ENCODE measurements at regions not wholly inside any gene's neighbourhood (a gene's known extent, or its start where the extent isn't known, plus 50 kb on each side); places are given as distances from the start of the nearest gene placed in this dataset.

DNA sequence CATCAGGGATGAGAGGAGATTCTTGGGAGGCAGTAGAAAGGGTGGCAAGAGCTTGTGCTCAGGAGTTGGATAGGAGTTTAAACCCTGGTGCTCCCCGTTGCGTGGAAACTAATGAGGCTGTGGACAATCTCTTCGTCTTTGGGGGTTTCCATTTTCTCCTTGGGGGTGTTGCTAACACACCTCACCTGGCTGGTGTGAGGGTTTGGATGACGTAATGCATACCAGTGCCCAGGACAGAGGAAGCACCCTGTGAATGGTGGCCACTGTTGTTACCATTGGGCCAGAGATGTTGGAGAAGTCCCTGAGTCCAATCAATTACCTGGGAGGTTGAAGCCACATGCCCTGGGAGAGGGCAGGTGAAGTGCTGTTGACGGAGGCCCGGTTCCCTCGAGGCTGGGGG is 146.5 kb downstream of the URI1 start:
- no TSS peak for BruUV-seq (replicated peaks)
- H3K9me1 ChIP-seq (ENCODE audit: control insufficient read depth, insufficient read depth, low read length): no peaks in the 10 kb centered on the region
- ChIA-PET POLR2A (no interaction called here), CTCF (ENCODE audit: low intra/inter-chr PET ratio) (no interaction called here)
- H3K36me3 ChIP-seq (ENCODE audit: control insufficient read depth, insufficient read depth, low read length): no peaks in the 10 kb centered on the region
- WGBS (ENCODE audit: insufficient coverage, low coverage, missing lambda C conversion rate): 1% methylated on average over 7 of the region's 7 CpGs
- H4K20me1 ChIP-seq (replicated peaks; ENCODE audit: control insufficient read depth, insufficient read depth, low read length): peaks cover 7% of the 10 kb centered on the region; the same call in 1 of the 2 replicates
- H3K4me1 ChIP-seq (replicated peaks in 1 of 2; ENCODE audit: control insufficient read depth in 2 of 2, insufficient read depth in 2 of 2, low read length in 2 of 2): peaks cover 0 to 3% of the 10 kb centered on the region in 2 experiments; a peak in 1 of 5 replicates
- peaks cover 21 to 67% of the 10 kb centered on the region in 2 experiments for H3K27me3 ChIP-seq (ENCODE audit: control insufficient read depth in 2 of 2, insufficient read depth in 2 of 2, low read length in 2 of 2)
- no peak overlapping the region for H3K27ac ChIP-seq (ENCODE audit: extremely low read depth, low read depth, low read length)
- H3K9ac ChIP-seq (ENCODE audit: insufficient read depth in 1 of 2, low read depth in 2 of 2, low read length in 2 of 2): no peak overlapping the region
- in situ Hi-C loops (cut with MboI) (no loop called here), intact Hi-C loops (cut with micrococcal nuclease) (no loop called here)
- H3K4me3 ChIP-seq: no peak overlapping the region
- FAIRE-seq: no peak
- H3K9me3 ChIP-seq (replicated peaks; ENCODE audit: control insufficient read depth, insufficient read depth, low read depth, low read length): no peaks in the 10 kb centered on the region
- no peak overlapping the region for H2AFZ ChIP-seq (ENCODE audit: low read depth, low read length)
- no peak overlapping the region for H3K4me2 ChIP-seq (ENCODE audit: insufficient read depth, low read length)
- no peak for ATAC-seq
- TF ChIP-seq ILK (tag; IDR thresholded peaks at IDR 0.05; ENCODE audit: borderline replicate concordance, low read depth) (no peak), ZNF174 (CRISPR knock-in tag; IDR thresholded peaks at IDR 0.05) (no peak), NCOA2 (IDR thresholded peaks at IDR 0.05; ENCODE audit: partially characterized antibody in 2 of 2) (no peak), HNRNPUL1 (IDR thresholded peaks at IDR 0.05; ENCODE audit: low read length) (no peak), ZBTB1 (CRISPR knock-in tag; IDR thresholded peaks at IDR 0.05; ENCODE audit: borderline replicate concordance, low read depth) (no peak), GATAD2A (IDR thresholded peaks at IDR 0.05) (no peak), GATA2 (CRISPR knock-in tag; IDR thresholded peaks at IDR 0.05) (no peak), PML (IDR thresholded peaks at IDR 0.05; ENCODE audit: low read length) (no peak), ZNF197 (CRISPR knock-in tag; IDR thresholded peaks at IDR 0.05; ENCODE audit: low read depth) (no peak), SIRT6 (IDR thresholded peaks at IDR 0.05; ENCODE audit: low read depth, low read length) (no peak), NR2C2 (CRISPR knock-in tag; IDR thresholded peaks at IDR 0.05) (no peak), NR2C2 (tag; IDR thresholded peaks at IDR 0.05) (no peak), ZNF184 (CRISPR knock-in tag; IDR thresholded peaks at IDR 0.05) (no peak)
- TF ChIP-seq, protein P1, sequence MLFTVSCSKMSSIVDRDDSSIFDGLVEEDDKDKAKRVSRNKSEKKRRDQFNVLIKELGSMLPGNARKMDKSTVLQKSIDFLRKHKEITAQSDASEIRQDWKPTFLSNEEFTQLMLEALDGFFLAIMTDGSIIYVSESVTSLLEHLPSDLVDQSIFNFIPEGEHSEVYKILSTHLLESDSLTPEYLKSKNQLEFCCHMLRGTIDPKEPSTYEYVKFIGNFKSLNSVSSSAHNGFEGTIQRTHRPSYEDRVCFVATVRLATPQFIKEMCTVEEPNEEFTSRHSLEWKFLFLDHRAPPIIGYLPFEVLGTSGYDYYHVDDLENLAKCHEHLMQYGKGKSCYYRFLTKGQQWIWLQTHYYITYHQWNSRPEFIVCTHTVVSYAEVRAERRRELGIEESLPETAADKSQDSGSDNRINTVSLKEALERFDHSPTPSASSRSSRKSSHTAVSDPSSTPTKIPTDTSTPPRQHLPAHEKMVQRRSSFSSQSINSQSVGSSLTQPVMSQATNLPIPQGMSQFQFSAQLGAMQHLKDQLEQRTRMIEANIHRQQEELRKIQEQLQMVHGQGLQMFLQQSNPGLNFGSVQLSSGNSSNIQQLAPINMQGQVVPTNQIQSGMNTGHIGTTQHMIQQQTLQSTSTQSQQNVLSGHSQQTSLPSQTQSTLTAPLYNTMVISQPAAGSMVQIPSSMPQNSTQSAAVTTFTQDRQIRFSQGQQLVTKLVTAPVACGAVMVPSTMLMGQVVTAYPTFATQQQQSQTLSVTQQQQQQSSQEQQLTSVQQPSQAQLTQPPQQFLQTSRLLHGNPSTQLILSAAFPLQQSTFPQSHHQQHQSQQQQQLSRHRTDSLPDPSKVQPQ (CRISPR knock-in tag; IDR thresholded peaks at IDR 0.05; ENCODE audit: borderline replicate concordance): no peak
- TF ChIP-seq, protein P2, sequence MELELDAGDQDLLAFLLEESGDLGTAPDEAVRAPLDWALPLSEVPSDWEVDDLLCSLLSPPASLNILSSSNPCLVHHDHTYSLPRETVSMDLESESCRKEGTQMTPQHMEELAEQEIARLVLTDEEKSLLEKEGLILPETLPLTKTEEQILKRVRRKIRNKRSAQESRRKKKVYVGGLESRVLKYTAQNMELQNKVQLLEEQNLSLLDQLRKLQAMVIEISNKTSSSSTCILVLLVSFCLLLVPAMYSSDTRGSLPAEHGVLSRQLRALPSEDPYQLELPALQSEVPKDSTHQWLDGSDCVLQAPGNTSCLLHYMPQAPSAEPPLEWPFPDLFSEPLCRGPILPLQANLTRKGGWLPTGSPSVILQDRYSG (tag; conservative IDR thresholded peaks at IDR 0.05; ENCODE audit: low read depth): no peak
- TF ChIP-seq, protein P3, sequence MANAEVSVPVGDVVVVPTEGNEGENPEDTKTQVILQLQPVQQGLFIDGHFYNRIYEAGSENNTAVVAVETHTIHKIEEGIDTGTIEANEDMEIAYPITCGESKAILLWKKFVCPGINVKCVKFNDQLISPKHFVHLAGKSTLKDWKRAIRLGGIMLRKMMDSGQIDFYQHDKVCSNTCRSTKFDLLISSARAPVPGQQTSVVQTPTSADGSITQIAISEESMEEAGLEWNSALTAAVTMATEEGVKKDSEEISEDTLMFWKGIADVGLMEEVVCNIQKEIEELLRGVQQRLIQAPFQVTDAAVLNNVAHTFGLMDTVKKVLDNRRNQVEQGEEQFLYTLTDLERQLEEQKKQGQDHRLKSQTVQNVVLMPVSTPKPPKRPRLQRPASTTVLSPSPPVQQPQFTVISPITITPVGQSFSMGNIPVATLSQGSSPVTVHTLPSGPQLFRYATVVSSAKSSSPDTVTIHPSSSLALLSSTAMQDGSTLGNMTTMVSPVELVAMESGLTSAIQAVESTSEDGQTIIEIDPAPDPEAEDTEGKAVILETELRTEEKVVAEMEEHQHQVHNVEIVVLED (CRISPR knock-in tag; IDR thresholded peaks at IDR 0.05): no peak
- TF ChIP-seq, protein P4, sequence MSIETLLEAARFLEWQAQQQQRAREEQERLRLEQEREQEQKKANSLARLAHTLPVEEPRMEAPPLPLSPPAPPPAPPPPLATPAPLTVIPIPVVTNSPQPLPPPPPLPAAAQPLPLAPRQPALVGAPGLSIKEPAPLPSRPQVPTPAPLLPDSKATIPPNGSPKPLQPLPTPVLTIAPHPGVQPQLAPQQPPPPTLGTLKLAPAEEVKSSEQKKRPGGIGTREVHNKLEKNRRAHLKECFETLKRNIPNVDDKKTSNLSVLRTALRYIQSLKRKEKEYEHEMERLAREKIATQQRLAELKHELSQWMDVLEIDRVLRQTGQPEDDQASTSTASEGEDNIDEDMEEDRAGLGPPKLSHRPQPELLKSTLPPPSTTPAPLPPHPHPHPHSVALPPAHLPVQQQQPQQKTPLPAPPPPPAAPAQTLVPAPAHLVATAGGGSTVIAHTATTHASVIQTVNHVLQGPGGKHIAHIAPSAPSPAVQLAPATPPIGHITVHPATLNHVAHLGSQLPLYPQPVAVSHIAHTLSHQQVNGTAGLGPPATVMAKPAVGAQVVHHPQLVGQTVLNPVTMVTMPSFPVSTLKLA (conservative IDR thresholded peaks at IDR 0.05): no peak
- H3K79me2 ChIP-seq (ENCODE audit: control insufficient read depth, insufficient read depth, low read length): no peaks in the 10 kb centered on the region
- DNase-seq (ENCODE audit: extremely low read depth in 1 of 4, low spot score in 3 of 4): no peak

Measured in K562 (cell line).